Astrocyte (in vitro differentiated cells and primary cell): ENCODE measurements at regions not wholly inside any gene's neighbourhood (a gene's known extent, or its start where the extent isn't known, plus 50 kb on each side); places are given as distances from the start of the nearest gene placed in this dataset.
"Not testable (repeated sequence)": the region's sequence is repeated elsewhere in the genome, so short reads cannot be mapped to it uniquely, and the experiment has no call there.

Experiments
- DNase-seq: peaks from one replicate; pipeline ENCODE4 v3.0.0-alpha.2; 2010; ENCODE audit warnings: low read depth
- FAIRE-seq: peaks from 2 replicates; lab custom pipeline; 2011; peaks lifted over from hg19 to GRCh38; lab: Jason Lieb, UNC
- H2AFZ ChIP-seq: 2 replicates; pipeline ENCODE4 v1.6.0; 2012; ENCODE audit warnings: low read depth, low read length, inconsistent platforms
- H3K27ac ChIP-seq: 2 replicates; pipeline ENCODE4 v1.5.1; 2011; ENCODE audit warnings: low read depth, low read length, inconsistent platforms
- H3K27me3 ChIP-seq: 2 replicates; pipeline ENCODE4 v1.6.0; 2011; ENCODE audit warnings: low read length, inconsistent platforms; ENCODE audit not compliant: insufficient read depth
- H3K36me3 ChIP-seq: 2 replicates; pipeline ENCODE4 v1.5.1; 2011; ENCODE audit warnings: low read length, inconsistent platforms; ENCODE audit not compliant: insufficient read depth
- H3K4me1 ChIP-seq: 2 replicates; pipeline ENCODE4 v1.5.1; 2011; ENCODE audit warnings: low read length, inconsistent platforms; ENCODE audit not compliant: insufficient read depth
- H3K4me2 ChIP-seq: 2 replicates; pipeline ENCODE4 v1.6.0; 2012; ENCODE audit warnings: low read length, inconsistent platforms
- H3K4me3 ChIP-seq: 2 replicates; pipeline ENCODE4 v1.5.1; 2011; ENCODE audit warnings: low read depth, mild to moderate bottlenecking, low read length, inconsistent platforms; ENCODE audit not compliant: insufficient read depth
- H3K79me2 ChIP-seq: 2 replicates; pipeline ENCODE4 v1.6.0; 2012; ENCODE audit warnings: mild to moderate bottlenecking, low read length, inconsistent platforms; ENCODE audit not compliant: insufficient read depth
- H3K9ac ChIP-seq: 2 replicates; pipeline ENCODE4 v1.6.0; 2012; ENCODE audit warnings: mild to moderate bottlenecking, low read length, inconsistent platforms
- H3K9me3 ChIP-seq: 2 replicates; pipeline ENCODE4 v1.5.1; 2012; ENCODE audit warnings: low read depth, mild to moderate bottlenecking, low read length, inconsistent platforms; ENCODE audit not compliant: insufficient read depth
- H4K20me1 ChIP-seq: 2 replicates; pipeline ENCODE4 v1.6.0; 2012; ENCODE audit warnings: low read length, inconsistent platforms; ENCODE audit not compliant: insufficient read depth
- H3K27ac Mint-ChIP-seq: one replicate; pipeline ENCODE4 v1.8.0; 2021; ENCODE audit warnings: mild to moderate bottlenecking, mixed read lengths; ENCODE audit not compliant: unreplicated experiment
- H3K27me3 Mint-ChIP-seq: one replicate; pipeline ENCODE4 v1.8.0; 2021; ENCODE audit warnings: low read depth, mixed read lengths; ENCODE audit not compliant: unreplicated experiment
- H3K36me3 Mint-ChIP-seq: one replicate; pipeline ENCODE4 v1.8.0; 2021; ENCODE audit warnings: low read depth, mixed read lengths; ENCODE audit not compliant: unreplicated experiment
- H3K4me1 Mint-ChIP-seq: one replicate; pipeline ENCODE4 v1.8.0; 2021; ENCODE audit warnings: low read depth, mixed read lengths; ENCODE audit not compliant: unreplicated experiment
- H3K4me3 Mint-ChIP-seq: one replicate; pipeline ENCODE4 v1.8.0; 2021; ENCODE audit warnings: mild to moderate bottlenecking, moderate library complexity, mixed read lengths; ENCODE audit not compliant: unreplicated experiment
- H3K9me3 Mint-ChIP-seq: one replicate; pipeline ENCODE4 v1.8.0; 2021; ENCODE audit warnings: mild to moderate bottlenecking, mixed read lengths; ENCODE audit not compliant: unreplicated experiment
- CTCF ChIP-seq: IDR thresholded peaks from 2 replicates; pipeline ENCODE4 v1.5.1; 2011; ENCODE audit warnings: low read depth, mild to moderate bottlenecking, inconsistent platforms, low read length, moderate library complexity; ENCODE audit not compliant: insufficient read depth
- EZH2 ChIP-seq: IDR thresholded peaks from 2 replicates; pipeline ENCODE4 v1.6.1; 2012; ENCODE audit warnings: mild to moderate bottlenecking, low read length, inconsistent platforms; ENCODE audit not compliant: insufficient read depth

DNA sequence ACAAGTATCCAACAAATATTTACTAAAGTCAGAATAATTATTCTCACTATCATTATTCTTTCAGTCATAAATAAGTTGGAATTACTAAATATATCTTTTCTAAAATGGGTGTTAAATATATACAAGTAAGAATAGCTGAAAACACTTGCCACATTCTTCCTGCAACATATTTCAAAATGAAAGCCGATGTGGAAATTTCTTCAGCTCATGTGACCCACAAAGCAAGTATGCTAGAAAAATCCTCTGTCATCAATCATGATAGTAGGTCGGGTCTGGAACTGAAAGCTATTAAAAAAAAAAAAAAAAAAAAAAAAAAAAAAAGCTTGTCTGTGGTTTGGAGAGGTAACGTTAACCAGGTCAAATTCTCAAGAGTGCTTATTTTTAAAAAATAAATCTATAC is 344.7 kb downstream of the NEBL start:
- Histone ChIP-seq H3K27ac (no peak overlapping the region), H3K36me3 (no peaks in the 10 kb centered on the region), H3K27me3 (no peaks in the 10 kb centered on the region), H3K9ac (no peak overlapping the region), H3K9me3 (no peaks in the 10 kb centered on the region), H3K4me3 (no peak overlapping the region), H4K20me1 (no peaks in the 10 kb centered on the region), H3K79me2 (no peaks in the 10 kb centered on the region), H3K4me1 (no peaks in the 10 kb centered on the region), H2AFZ (no peak overlapping the region), H3K4me2 (no peak overlapping the region)
- no peak overlapping the region for H3K27ac Mint-ChIP-seq
- peaks cover 1% of the 10 kb centered on the region for H3K9me3 Mint-ChIP-seq
- H3K27me3 Mint-ChIP-seq = no peaks in the 10 kb centered on the region
- FAIRE-seq (no peak), DNase-seq (peak; percentile 10)
- no peaks in the 10 kb centered on the region for H3K4me1 Mint-ChIP-seq
- TF ChIP-seq EZH2 (no peak), CTCF (no peak)
- H3K4me3 Mint-ChIP-seq = no peak overlapping the region
- H3K36me3 Mint-ChIP-seq = no peaks in the 10 kb centered on the region

DNA sequence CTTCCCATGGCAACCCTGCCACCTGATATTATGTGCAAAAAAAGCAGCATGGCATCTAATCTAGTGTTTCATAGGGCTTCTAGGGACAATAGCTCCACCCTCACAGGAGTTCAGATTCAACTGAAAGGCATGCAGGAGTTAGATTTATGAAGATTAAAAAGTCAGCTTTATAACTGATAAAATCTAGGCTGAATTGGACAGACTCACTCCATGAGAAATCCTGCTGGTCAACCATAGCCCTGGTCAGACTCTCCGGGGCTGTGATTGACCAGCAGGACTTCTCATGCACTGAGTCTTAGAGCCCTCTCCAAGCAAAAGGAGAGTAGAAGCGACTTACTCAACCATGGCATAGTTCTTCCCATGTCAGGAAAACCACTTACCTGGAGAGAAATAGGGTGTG is 345.4 kb downstream of the NEBL start:
- no peak for TF ChIP-seq EZH2
- TF ChIP-seq CTCF = no peak
- no peak for FAIRE-seq
- Histone ChIP-seq H3K9ac (no peak overlapping the region), H3K9me3 (no peaks in the 10 kb centered on the region), H3K27me3 (no peaks in the 10 kb centered on the region), H3K79me2 (no peaks in the 10 kb centered on the region), H3K27ac (no peak overlapping the region), H3K4me3 (no peak overlapping the region), H2AFZ (no peak overlapping the region), H3K36me3 (no peaks in the 10 kb centered on the region), H3K4me1 (no peaks in the 10 kb centered on the region), H4K20me1 (no peaks in the 10 kb centered on the region), H3K4me2 (no peak overlapping the region)
- H3K27me3 Mint-ChIP-seq = no peaks in the 10 kb centered on the region
- no peak overlapping the region for H3K27ac Mint-ChIP-seq
- H3K4me3 Mint-ChIP-seq = no peak overlapping the region
- H3K36me3 Mint-ChIP-seq = no peaks in the 10 kb centered on the region
- no peaks in the 10 kb centered on the region for H3K9me3 Mint-ChIP-seq
- H3K4me1 Mint-ChIP-seq = no peaks in the 10 kb centered on the region
- DNase-seq = no peak

GRCh38 chr10:20535897-20536881 is 360.9 kb downstream of the NEBL start:
- no peak overlapping the region for H3K4me2 ChIP-seq
- no peaks in the 10 kb centered on the region for H3K4me1 Mint-ChIP-seq
- no peaks in the 10 kb centered on the region for H4K20me1 ChIP-seq
- H3K9me3 Mint-ChIP-seq = peaks cover 2% of the 10 kb centered on the region
- H3K36me3 ChIP-seq = no peaks in the 10 kb centered on the region
- H3K4me3 Mint-ChIP-seq = no peak overlapping the region
- no peaks in the 10 kb centered on the region for H3K9me3 ChIP-seq
- H3K27me3 Mint-ChIP-seq = no peaks in the 10 kb centered on the region
- FAIRE-seq = no peak
- H3K36me3 Mint-ChIP-seq = no peaks in the 10 kb centered on the region
- H3K27ac ChIP-seq = no peak overlapping the region
- DNase-seq = no peak
- H3K27ac Mint-ChIP-seq = no peak overlapping the region
- no peak overlapping the region for H3K4me3 ChIP-seq
- H3K27me3 ChIP-seq = no peaks in the 10 kb centered on the region
- H3K4me1 ChIP-seq = no peaks in the 10 kb centered on the region
- no peak for TF ChIP-seq CTCF
- TF ChIP-seq EZH2 = no peak
- H2AFZ ChIP-seq = no peak overlapping the region
- no peak overlapping the region for H3K9ac ChIP-seq
- no peaks in the 10 kb centered on the region for H3K79me2 ChIP-seq

GRCh38 chr10:20531241-20531883 is 365.7 kb downstream of the NEBL start:
- not testable (repeated sequence) for H3K4me3 ChIP-seq, H3K4me1 Mint-ChIP-seq

More at GRCh38 chr10:20531241-20531883, 365.7 kb downstream of the NEBL start:
- H3K79me2 ChIP-seq, H4K20me1 ChIP-seq, DNase-seq, H3K9ac ChIP-seq, H3K27ac ChIP-seq, H3K4me2 ChIP-seq, H3K36me3 Mint-ChIP-seq, H3K9me3 Mint-ChIP-seq, H3K27ac Mint-ChIP-seq, H3K27me3 ChIP-seq, H3K4me3 Mint-ChIP-seq, H3K27me3 Mint-ChIP-seq, FAIRE-seq, H3K9me3 ChIP-seq, H2AFZ ChIP-seq, H3K4me1 ChIP-seq, H3K36me3 ChIP-seq: not testable (repeated sequence)
